ENCODE measurements at regions not wholly inside any gene's neighbourhood (a gene's known extent, or its start where the extent isn't known, plus 50 kb on each side); places are given as distances from the start of the nearest gene placed in this dataset.

- H3K27ac ChIP-seq = no peak overlapping the region
- H3K36me3 ChIP-seq = no peaks in the 10 kb centered on the region
- TF ChIP-seq EZH2 (IDR thresholded peaks at IDR 0.05) = no peak
- TF ChIP-seq CTCF (IDR thresholded peaks at IDR 0.05) = no peak
- no peak for TF ChIP-seq EZH2phosphoT487 (IDR thresholded peaks at IDR 0.05)
- no peaks in the 10 kb centered on the region for H3K9me3 ChIP-seq (ENCODE audit: low read depth)
- H3F3A ChIP-seq (ENCODE audit: low read depth) = no peaks in the 10 kb centered on the region
- no peaks in the 10 kb centered on the region for H3K79me2 ChIP-seq (ENCODE audit: low read depth)
- H3K9ac ChIP-seq = no peak overlapping the region
- DNase-seq (ENCODE audit: low spot score) = no peak
- H2AFZ ChIP-seq (replicated peaks) = no peak overlapping the region
- no peaks in the 10 kb centered on the region for H3K27me3 ChIP-seq
- H3K4me2 ChIP-seq = no peak overlapping the region
- Mint-ChIP-seq H3K9me3 (peaks cover 3% of the 10 kb centered on the region), H3K36me3 (no peaks in the 10 kb centered on the region), H3K4me3 (no peak overlapping the region), H3K4me1 (no peaks in the 10 kb centered on the region), H3K27me3 (ENCODE audit: insufficient read depth, low read depth) (peaks cover 6% of the 10 kb centered on the region), H3K27ac (no peak overlapping the region)
- no peaks in the 10 kb centered on the region for H4K20me1 ChIP-seq (ENCODE audit: low read depth)
- H3K4me3 ChIP-seq = no peak overlapping the region
- H3K4me1 ChIP-seq = no peaks in the 10 kb centered on the region
Observed at GRCh38 chr6:23420659-23421350, 705.2 kb upstream of the NRSN1 start.

- H3K36me3 ChIP-seq = no peaks in the 10 kb centered on the region
- H3K27ac ChIP-seq = no peak overlapping the region
- Mint-ChIP-seq H3K36me3 (no peaks in the 10 kb centered on the region), H3K4me1 (no peaks in the 10 kb centered on the region), H3K27ac (no peak overlapping the region), H3K27me3 (ENCODE audit: insufficient read depth, low read depth) (peaks cover 6% of the 10 kb centered on the region), H3K9me3 (peaks cover 15% of the 10 kb centered on the region), H3K4me3 (no peak overlapping the region)
- H3K4me2 ChIP-seq = no peak overlapping the region
- H3K27me3 ChIP-seq = no peaks in the 10 kb centered on the region
- no peaks in the 10 kb centered on the region for H3K9me3 ChIP-seq (ENCODE audit: low read depth)
- H2AFZ ChIP-seq (replicated peaks) = no peak overlapping the region
- TF ChIP-seq CTCF (IDR thresholded peaks at IDR 0.05) (no peak), EZH2 (IDR thresholded peaks at IDR 0.05) (no peak), EZH2phosphoT487 (IDR thresholded peaks at IDR 0.05) (no peak)
- no peak for DNase-seq (ENCODE audit: low spot score)
- H3K79me2 ChIP-seq (ENCODE audit: low read depth) = no peaks in the 10 kb centered on the region
- no peaks in the 10 kb centered on the region for H3K4me1 ChIP-seq
- no peak overlapping the region for H3K4me3 ChIP-seq
- no peaks in the 10 kb centered on the region for H4K20me1 ChIP-seq (ENCODE audit: low read depth)
- H3K9ac ChIP-seq = no peak overlapping the region
- no peaks in the 10 kb centered on the region for H3F3A ChIP-seq (ENCODE audit: low read depth)
Observed at GRCh38 chr6:23424584-23424983, 701.4 kb upstream of the NRSN1 start.

GRCh38 chr6:23435126-23435525 is 690.9 kb upstream of the NRSN1 start:
- no peak overlapping the region for H3K27ac Mint-ChIP-seq
- peaks cover under 1% of the 10 kb centered on the region for H3K36me3 Mint-ChIP-seq
- Histone ChIP-seq H3K27ac (no peak overlapping the region), H3K4me1 (no peaks in the 10 kb centered on the region), H3K9ac (no peak overlapping the region), H3K4me3 (no peak overlapping the region), H3K36me3 (no peaks in the 10 kb centered on the region), H2AFZ (replicated peaks) (no peak overlapping the region), H3F3A (ENCODE audit: low read depth) (no peaks in the 10 kb centered on the region), H4K20me1 (ENCODE audit: low read depth) (no peaks in the 10 kb centered on the region), H3K4me2 (no peak overlapping the region), H3K9me3 (ENCODE audit: low read depth) (no peaks in the 10 kb centered on the region), H3K27me3 (no peaks in the 10 kb centered on the region), H3K79me2 (ENCODE audit: low read depth) (no peaks in the 10 kb centered on the region)
- H3K27me3 Mint-ChIP-seq (ENCODE audit: insufficient read depth, low read depth) = no peaks in the 10 kb centered on the region
- H3K9me3 Mint-ChIP-seq = peaks cover 9% of the 10 kb centered on the region
- no peak overlapping the region for H3K4me3 Mint-ChIP-seq
- TF ChIP-seq EZH2phosphoT487 (IDR thresholded peaks at IDR 0.05) (no peak), CTCF (IDR thresholded peaks at IDR 0.05) (no peak), EZH2 (IDR thresholded peaks at IDR 0.05) (no peak)
- no peak for DNase-seq (ENCODE audit: low spot score)
- H3K4me1 Mint-ChIP-seq = no peaks in the 10 kb centered on the region

Measured in neural progenitor cell (in vitro differentiated cells).